ENCODE measurements at regions not wholly inside any gene's neighbourhood (a gene's known extent, or its start where the extent isn't known, plus 50 kb on each side); places are given as distances from the start of the nearest gene placed in this dataset.

DNA sequence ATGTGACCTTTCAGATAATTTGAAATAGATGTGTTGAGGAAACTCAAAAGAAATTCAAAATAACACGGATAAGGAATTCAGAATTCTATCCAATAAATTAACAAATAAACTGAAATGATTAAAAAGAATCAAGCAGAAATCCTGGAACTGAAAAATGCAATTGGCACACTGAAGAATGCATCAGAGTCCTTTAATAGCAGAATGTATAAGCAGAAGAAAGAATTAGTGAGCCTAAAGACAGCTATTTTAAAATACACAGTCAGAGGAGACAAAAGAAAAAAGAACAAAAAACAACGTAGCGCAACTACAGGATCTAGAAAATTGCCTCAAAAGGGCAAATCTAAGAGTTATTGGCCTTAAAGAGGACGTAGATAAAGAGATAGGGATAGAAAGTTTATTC lies 99.6 kb upstream of the SAMSN1 start:
- Histone ChIP-seq H3K27me3 (replicated peaks in 1 of 2; ENCODE audit: control insufficient read depth in 2 of 2, insufficient read depth in 2 of 2, low read length in 1 of 2) (no peaks in the 10 kb centered on the region), H3K9me3 (replicated peaks; ENCODE audit: control insufficient read depth, insufficient read depth, low read length) (peaks cover 3% of the 10 kb centered on the region; the same call in 2 of the 3 replicates), H3K4me2 (ENCODE audit: control insufficient read depth, insufficient read depth) (no peak overlapping the region), H3K4me3 (no peak overlapping the region), H3K27ac (ENCODE audit: control insufficient read depth, insufficient read depth) (no peak overlapping the region), H3K4me1 (ENCODE audit: control insufficient read depth, insufficient read depth, low read length) (no peaks in the 10 kb centered on the region), H3K36me3 (ENCODE audit: control insufficient read depth in 2 of 2, insufficient read depth in 2 of 2, low read length in 1 of 2) (no peaks in the 10 kb centered on the region), H3K9ac (ENCODE audit: control insufficient read depth, insufficient read depth, low read length) (no peak overlapping the region), H4K20me1 (ENCODE audit: control insufficient read depth, insufficient read depth) (no peaks in the 10 kb centered on the region), H2AFZ (ENCODE audit: control insufficient read depth, low read depth, low read length) (no peak overlapping the region), H3K79me2 (ENCODE audit: control insufficient read depth, insufficient read depth, low read length) (no peaks in the 10 kb centered on the region)
- TF ChIP-seq USF1 (IDR thresholded peaks at IDR 0.05; ENCODE audit: borderline replicate concordance, extremely low read length, insufficient read depth, low read depth, low read length) (no peak), ATF2 (IDR thresholded peaks at IDR 0.05; ENCODE audit: low read length) (no peak), JUNB (IDR thresholded peaks at IDR 0.05) (no peak), RELA (IDR thresholded peaks at IDR 0.05; ENCODE audit: borderline replicate concordance, partially characterized antibody) (no peak), SPI1 (IDR thresholded peaks at IDR 0.05; ENCODE audit: borderline replicate concordance, insufficient read depth, low read depth, low read length) (no peak), BRCA1 (IDR thresholded peaks at IDR 0.05; ENCODE audit: low read depth, low read length) (no peak), RBBP5 (conservative IDR thresholded peaks at IDR 0.05) (no peak), SMC3 (IDR thresholded peaks at IDR 0.05; ENCODE audit: borderline replicate concordance, low read length) (no peak), SUPT20H (IDR thresholded peaks at IDR 0.05; ENCODE audit: borderline replicate concordance, control insufficient read depth, low read depth, low read length) (no peak), PAX5 (IDR thresholded peaks at IDR 0.05; ENCODE audit: borderline replicate concordance, low read depth, low read length) (no peak), HDGF (IDR thresholded peaks at IDR 0.05) (no peak)
- TF ChIP-seq, protein P1, sequence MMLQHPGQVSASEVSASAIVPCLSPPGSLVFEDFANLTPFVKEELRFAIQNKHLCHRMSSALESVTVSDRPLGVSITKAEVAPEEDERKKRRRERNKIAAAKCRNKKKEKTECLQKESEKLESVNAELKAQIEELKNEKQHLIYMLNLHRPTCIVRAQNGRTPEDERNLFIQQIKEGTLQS (IDR thresholded peaks at IDR 0.05; ENCODE audit: borderline replicate concordance, extremely low read depth, low read depth, low read length) = no peak
- FAIRE-seq = no peak
- ChIA-PET RAD21 (ENCODE audit: unreplicated experiment) (no interaction called here), SMC1A (ENCODE audit: uncharacterized antibody, unreplicated experiment) (no interaction called here), POLR2A (no interaction called here), CTCF (no interaction called here)
- intact Hi-C loops (cut with micrococcal nuclease; ENCODE audit: unreplicated experiment) (no loop called here), in situ Hi-C loops (cut with MboI) (no loop called here)
- WGBS (ENCODE audit: insufficient coverage, insufficient replicate concordance, low lambda C conversion rate, missing lambda C conversion rate) = 47% methylated on average over 4 of the region's 4 CpGs
- DNase-seq (ENCODE audit: low read depth, low spot score) = no peak
- ATAC-seq = no peak
- BruUV-seq (replicated peaks) = no TSS peak
